A172 (cell line): ENCODE measurements at regions not wholly inside any gene's neighbourhood (a gene's known extent, or its start where the extent isn't known, plus 50 kb on each side); places are given as distances from the start of the nearest gene placed in this dataset.

Experiments
- DNase-seq: peaks from one replicate; pipeline ENCODE4 v3.0.0-alpha.2; 2015; ENCODE audit warnings: low spot score

GRCh38 chr6:154561750-154562149, 51.3 kb upstream of the CNKSR3 start:
- no peak for DNase-seq

- no peak for DNase-seq
Measured at GRCh38 chr6:154565331-154565730, 54.8 kb upstream of the CNKSR3 start.

- no peak for DNase-seq
Measured at GRCh38 chr6:154566866-154567265, 56.4 kb upstream of the CNKSR3 start.

GRCh38 chr6:154567695-154568220, 57.3 kb upstream of the CNKSR3 start:
- DNase-seq: no peak

GRCh38 chr6:154569156-154569862, 58.8 kb upstream of the CNKSR3 start:
- DNase-seq: no peak

GRCh38 chr6:154570505-154570904, 60.0 kb upstream of the CNKSR3 start:
- no peak for DNase-seq

GRCh38 chr6:154572556-154572955, 62.1 kb upstream of the CNKSR3 start:
- DNase-seq: no peak

GRCh38 chr6:154578004-154578559, 67.6 kb upstream of the CNKSR3 start:
- no peak for DNase-seq

GRCh38 chr6:154579046-154579445, 68.6 kb upstream of the CNKSR3 start:
- no peak for DNase-seq

GRCh38 chr6:154579485-154579884, 69.0 kb upstream of the CNKSR3 start:
- no peak for DNase-seq

GRCh38 chr6:154580397-154581135, 70.1 kb upstream of the CNKSR3 start:
- DNase-seq: no peak

GRCh38 chr6:154582696-154583095, 72.2 kb upstream of the CNKSR3 start:
- DNase-seq: no peak

GRCh38 chr6:154583546-154584188, 73.2 kb upstream of the CNKSR3 start:
- DNase-seq: no peak

- DNase-seq: no peak
Measured at GRCh38 chr6:154590756-154591155, 80.3 kb upstream of the CNKSR3 start.

- DNase-seq: no peak
Measured at GRCh38 chr6:154591234-154591633, 80.7 kb upstream of the CNKSR3 start.

- DNase-seq: no peak
Measured at GRCh38 chr6:154592199-154592860, 81.8 kb upstream of the CNKSR3 start.

- no peak for DNase-seq
Measured at GRCh38 chr6:154593122-154593521, 82.6 kb upstream of the CNKSR3 start.

GRCh38 chr6:154594496-154595198, 84.2 kb upstream of the CNKSR3 start:
- no peak for DNase-seq

GRCh38 chr6:154595538-154595937, 85.1 kb upstream of the CNKSR3 start:
- DNase-seq: no peak

GRCh38 chr6:154596009-154596408, 85.5 kb upstream of the CNKSR3 start:
- no peak for DNase-seq

GRCh38 chr6:154596701-154597100, 86.2 kb upstream of the CNKSR3 start:
- no peak for DNase-seq
